ENCODE measurements at regions not wholly inside any gene's neighbourhood (a gene's known extent, or its start where the extent isn't known, plus 50 kb on each side); places are given as distances from the start of the nearest gene placed in this dataset.

GRCh38 chr11:15859411-15859810, 496.9 kb downstream of the SOX6 start:
- no peak for TF ChIP-seq EZH2 (IDR thresholded peaks at IDR 0.05)
- TF ChIP-seq CTCF (IDR thresholded peaks at IDR 0.05 in 2 of 3, conservative IDR thresholded peaks at IDR 0.05 in 1 of 3; ENCODE audit: borderline replicate concordance in 1 of 3, insufficient read depth in 1 of 3, low read depth in 2 of 3, low read length in 2 of 3), result no peak
- no peak for TF ChIP-seq POLR2AphosphoS5 (IDR thresholded peaks at IDR 0.05; ENCODE audit: low read depth, low read length)
- TF ChIP-seq ZBTB33 (IDR thresholded peaks at IDR 0.05; ENCODE audit: extremely low read depth, insufficient replicate concordance, low read length), result no peak
- TF ChIP-seq ATF3 (IDR thresholded peaks at IDR 0.05), result no peak
- no peak for TF ChIP-seq POLR2A (IDR thresholded peaks at IDR 0.05; ENCODE audit: borderline replicate concordance, extremely low read depth, insufficient read depth, insufficient read length)
- no peak for TF ChIP-seq RAD21 (IDR thresholded peaks at IDR 0.05; ENCODE audit: low read depth)
- no peak for TF ChIP-seq TCF7L2 (IDR thresholded peaks at IDR 0.05; ENCODE audit: borderline replicate concordance, extremely low read depth, insufficient read depth, insufficient read length)
- TF ChIP-seq MAX (IDR thresholded peaks at IDR 0.05), result no peak
- no peak for TF ChIP-seq ZFX (IDR thresholded peaks at IDR 0.05)
- no peak for TF ChIP-seq ZNF274 (IDR thresholded peaks at IDR 0.05; ENCODE audit: low read depth, low read length)

Data from HCT116 (cell line).